K562 (cell line): ENCODE measurements at regions not wholly inside any gene's neighbourhood (a gene's known extent, or its start where the extent isn't known, plus 50 kb on each side); places are given as distances from the start of the nearest gene placed in this dataset.

Experiments
- CTCF ChIP-seq, 3 experiments: IDR thresholded peaks in 2 of 3; conservative IDR thresholded peaks in 1 of 3; 2 replicates each; pipeline ENCODE4 v1.5.1; 2011 to 2012; ENCODE audit warnings: low read length in 3 of 3, mild to moderate bottlenecking in 3 of 3, control low read depth in 2 of 3, improper control_type of control experiment in 1 of 3, inconsistent platforms in 1 of 3, low read depth in 1 of 3, mixed read lengths in 1 of 3, moderate library complexity in 1 of 3; ENCODE audit not compliant: insufficient read depth in 2 of 3
- GABPA ChIP-seq: fragments of 200-800 bp; sonication (Bioruptor generic); conservative IDR thresholded peaks from 2 replicates; pipeline ENCODE4 v1.6.1; 2016; ENCODE audit warnings: low read depth, missing genetic modification characterization, missing compliant biosample characterization
- HES1 ChIP-seq: fragments of 450-650 bp; IDR thresholded peaks from 2 replicates; pipeline ENCODE4 v1.6.1; 2016; ENCODE audit warnings: low read depth, mild to moderate bottlenecking, moderate library complexity
- MTF1 ChIP-seq: fragments of 250-450 bp; sonication (Bioruptor Pico); IDR thresholded peaks from 2 replicates; pipeline ENCODE4 v1.9.0; 2021; ENCODE audit warnings: moderate library complexity, mild to moderate bottlenecking, inconsistent platforms, borderline replicate concordance
- MYC ChIP-seq, 2 experiments: fragments of 250-450 bp in 1 of 2; sonication (Bioruptor Pico) in 1 of 2; IDR thresholded peaks; 2 replicates each; pipeline versions ENCODE4 v1.5.1 to v1.6.1; 2012 to 2021; ENCODE audit warnings: low read depth in 2 of 2, borderline replicate concordance in 1 of 2, improper control_type of control experiment in 1 of 2, low read length in 1 of 2, mild to moderate bottlenecking in 1 of 2, moderate library complexity in 1 of 2
- NR2C2 ChIP-seq, 2 experiments: fragments of 200-800 bp in 1 of 2; sonication (Bioruptor generic) in 1 of 2; sonication (generic) in 1 of 2; formaldehyde crosslinking in 1 of 2; IDR thresholded peaks; 2 replicates each; pipeline versions ENCODE4 v1.6.1 to v1.8.0; 2016 to 2022; ENCODE audit warnings: mild to moderate bottlenecking in 1 of 2, missing compliant biosample characterization in 1 of 2, missing genetic modification characterization in 1 of 2, missing genetic modification reagents in 1 of 2
- POLR2A ChIP-seq: fragments of 450-650 bp; conservative IDR thresholded peaks from 2 replicates; pipeline ENCODE4 v1.6.1; 2016
- RBBP5 ChIP-seq: fragments of 200-600 bp; sonication (generic); IDR thresholded peaks from 2 replicates; pipeline ENCODE4 v1.6.1; 2012; ENCODE audit warnings: borderline replicate concordance, mild to moderate bottlenecking, low read length, control low read depth, inconsistent platforms; ENCODE audit not compliant: insufficient read depth, poor library complexity, severe bottlenecking
- SMARCB1 ChIP-seq: IDR thresholded peaks from 2 replicates; pipeline ENCODE4 v1.6.1; 2011; ENCODE audit warnings: improper control_type of control experiment, low read depth; ENCODE audit not compliant: insufficient read length
- SP1 ChIP-seq: sonication (generic); formaldehyde crosslinking; IDR thresholded peaks from 2 replicates; pipeline ENCODE4 v1.8.1; 2022; ENCODE audit warnings: mild to moderate bottlenecking, missing genetic modification reagents
- TF ChIP-seq, protein P1 (sequence below): sonication (generic); formaldehyde crosslinking; IDR thresholded peaks from 2 replicates; pipeline ENCODE4 v1.8.0; 2022; ENCODE audit warnings: mild to moderate bottlenecking, low read depth, missing genetic modification reagents
- TF ChIP-seq, protein P2 (sequence below): fragments of 450-650 bp; formaldehyde crosslinking; IDR thresholded peaks from 2 replicates; pipeline ENCODE4 v1.4.0; 2020; ENCODE audit warnings: mild to moderate bottlenecking, moderate library complexity
- TF ChIP-seq, protein P3 (sequence below): sonication (generic); formaldehyde crosslinking; IDR thresholded peaks from 2 replicates; pipeline ENCODE4 v1.5.0; 2020; ENCODE audit warnings: missing genetic modification reagents
- TF ChIP-seq, protein P4 (sequence below), 2 experiments: fragments of 450-650 bp in 1 of 2; sonication (generic) in 1 of 2; formaldehyde crosslinking in 1 of 2; IDR thresholded peaks in 1 of 2; conservative IDR thresholded peaks in 1 of 2; 2 replicates each; pipeline versions ENCODE4 v1.6.1 to v1.8.1; 2016 to 2023; ENCODE audit warnings: mild to moderate bottlenecking in 2 of 2, moderate library complexity in 2 of 2, inconsistent platforms in 1 of 2, missing genetic modification reagents in 1 of 2

DNA sequence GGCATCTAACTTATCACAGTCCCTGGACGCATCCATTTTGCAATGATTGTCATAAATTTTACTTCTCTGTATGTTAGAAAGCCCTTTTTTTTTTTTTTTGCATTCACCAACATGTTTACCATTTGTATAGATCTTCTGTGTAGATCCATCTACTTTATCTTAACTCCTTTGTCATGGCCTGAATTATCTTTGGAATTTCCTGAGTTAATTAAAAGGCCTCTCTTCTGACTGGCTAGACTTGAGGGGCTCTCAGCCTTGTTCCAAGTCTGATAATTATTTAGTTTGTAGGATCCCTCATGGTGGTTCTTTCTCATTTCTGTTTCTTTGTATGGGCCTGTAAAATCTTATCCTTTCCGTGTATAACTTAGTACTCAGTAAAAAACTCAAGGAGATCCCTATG lies 387.0 kb downstream of the C12orf50 start:
- TF ChIP-seq, protein P1, sequence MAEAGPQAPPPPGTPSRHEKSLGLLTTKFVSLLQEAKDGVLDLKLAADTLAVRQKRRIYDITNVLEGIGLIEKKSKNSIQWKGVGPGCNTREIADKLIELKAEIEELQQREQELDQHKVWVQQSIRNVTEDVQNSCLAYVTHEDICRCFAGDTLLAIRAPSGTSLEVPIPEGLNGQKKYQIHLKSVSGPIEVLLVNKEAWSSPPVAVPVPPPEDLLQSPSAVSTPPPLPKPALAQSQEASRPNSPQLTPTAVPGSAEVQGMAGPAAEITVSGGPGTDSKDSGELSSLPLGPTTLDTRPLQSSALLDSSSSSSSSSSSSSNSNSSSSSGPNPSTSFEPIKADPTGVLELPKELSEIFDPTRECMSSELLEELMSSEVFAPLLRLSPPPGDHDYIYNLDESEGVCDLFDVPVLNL (CRISPR knock-in tag): no peak
- TF ChIP-seq SP1 (CRISPR knock-in tag) (no peak), POLR2A (no peak), MYC (IDR thresholded peaks at IDR 0.05; ENCODE audit: low read depth, low read length) (no peak), MYC (CRISPR knock-in tag; IDR thresholded peaks at IDR 0.05; ENCODE audit: borderline replicate concordance, low read depth) (no peak), SMARCB1 (no peak), RBBP5 (no peak), HES1 (no peak), CTCF (IDR thresholded peaks at IDR 0.05 in 2 of 3, conservative IDR thresholded peaks at IDR 0.05 in 1 of 3; ENCODE audit: insufficient read depth in 2 of 3, low read depth in 1 of 3, low read length in 3 of 3) (no peak), GABPA (tag) (no peak), NR2C2 (CRISPR knock-in tag; IDR thresholded peaks at IDR 0.05) (no peak), NR2C2 (tag; IDR thresholded peaks at IDR 0.05) (no peak), MTF1 (CRISPR knock-in tag) (no peak)
- TF ChIP-seq, protein P2, sequence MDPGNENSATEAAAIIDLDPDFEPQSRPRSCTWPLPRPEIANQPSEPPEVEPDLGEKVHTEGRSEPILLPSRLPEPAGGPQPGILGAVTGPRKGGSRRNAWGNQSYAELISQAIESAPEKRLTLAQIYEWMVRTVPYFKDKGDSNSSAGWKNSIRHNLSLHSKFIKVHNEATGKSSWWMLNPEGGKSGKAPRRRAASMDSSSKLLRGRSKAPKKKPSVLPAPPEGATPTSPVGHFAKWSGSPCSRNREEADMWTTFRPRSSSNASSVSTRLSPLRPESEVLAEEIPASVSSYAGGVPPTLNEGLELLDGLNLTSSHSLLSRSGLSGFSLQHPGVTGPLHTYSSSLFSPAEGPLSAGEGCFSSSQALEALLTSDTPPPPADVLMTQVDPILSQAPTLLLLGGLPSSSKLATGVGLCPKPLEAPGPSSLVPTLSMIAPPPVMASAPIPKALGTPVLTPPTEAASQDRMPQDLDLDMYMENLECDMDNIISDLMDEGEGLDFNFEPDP: no peak
- TF ChIP-seq, protein P3, sequence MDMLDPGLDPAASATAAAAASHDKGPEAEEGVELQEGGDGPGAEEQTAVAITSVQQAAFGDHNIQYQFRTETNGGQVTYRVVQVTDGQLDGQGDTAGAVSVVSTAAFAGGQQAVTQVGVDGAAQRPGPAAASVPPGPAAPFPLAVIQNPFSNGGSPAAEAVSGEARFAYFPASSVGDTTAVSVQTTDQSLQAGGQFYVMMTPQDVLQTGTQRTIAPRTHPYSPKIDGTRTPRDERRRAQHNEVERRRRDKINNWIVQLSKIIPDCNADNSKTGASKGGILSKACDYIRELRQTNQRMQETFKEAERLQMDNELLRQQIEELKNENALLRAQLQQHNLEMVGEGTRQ (CRISPR knock-in tag): no peak
- TF ChIP-seq, protein P4, sequence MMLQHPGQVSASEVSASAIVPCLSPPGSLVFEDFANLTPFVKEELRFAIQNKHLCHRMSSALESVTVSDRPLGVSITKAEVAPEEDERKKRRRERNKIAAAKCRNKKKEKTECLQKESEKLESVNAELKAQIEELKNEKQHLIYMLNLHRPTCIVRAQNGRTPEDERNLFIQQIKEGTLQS (IDR thresholded peaks at IDR 0.05): no peak
- TF ChIP-seq, protein P4 (CRISPR knock-in tag; conservative IDR thresholded peaks at IDR 0.05): no peak
